NT2/D1 (cell line): ENCODE measurements at regions not wholly inside any gene's neighbourhood (a gene's known extent, or its start where the extent isn't known, plus 50 kb on each side); places are given as distances from the start of the nearest gene placed in this dataset.

Source experiments
- DNase-seq: peaks from one replicate; pipeline ENCODE4 v3.0.0-alpha.2; 2011; ENCODE audit warnings: low read depth, low spot score
- H3K27me3 ChIP-seq: 2 replicates; pipeline ENCODE4 v1.6.0; 2011; ENCODE audit warnings: mild to moderate bottlenecking; ENCODE audit not compliant: insufficient read length, insufficient read depth
- H3K36me3 ChIP-seq: 2 replicates; pipeline ENCODE4 v1.6.1; 2011; ENCODE audit warnings: mild to moderate bottlenecking, low read length, mixed read lengths; ENCODE audit not compliant: insufficient read depth, insufficient read length
- H3K4me1 ChIP-seq: 2 replicates; pipeline ENCODE4 v1.5.1; 2011; ENCODE audit not compliant: insufficient read depth, insufficient read length
- H3K4me3 ChIP-seq: 2 replicates; pipeline ENCODE4 v1.5.1; 2011; ENCODE audit warnings: low read depth; ENCODE audit not compliant: insufficient read length
- H3K9ac ChIP-seq: 2 replicates; pipeline ENCODE4 v1.6.0; 2011; ENCODE audit warnings: low read depth; ENCODE audit not compliant: insufficient read length
- H3K9me3 ChIP-seq: 2 replicates; pipeline ENCODE4 v1.5.1; 2011; ENCODE audit warnings: mild to moderate bottlenecking, low read length; ENCODE audit not compliant: insufficient read depth
- SUZ12 ChIP-seq: IDR thresholded peaks from 2 replicates; pipeline ENCODE4 v1.6.1; 2011; ENCODE audit not compliant: insufficient read length, insufficient read depth; ENCODE audit errors: extremely low read depth
- YY1 ChIP-seq: IDR thresholded peaks from 2 replicates; pipeline ENCODE4 v1.6.1; 2011; ENCODE audit not compliant: insufficient read length, insufficient read depth
- ZNF274 ChIP-seq: IDR thresholded peaks from 2 replicates; pipeline ENCODE4 v1.6.1; 2011; ENCODE audit warnings: mild to moderate bottlenecking, low read depth, low read length

DNA sequence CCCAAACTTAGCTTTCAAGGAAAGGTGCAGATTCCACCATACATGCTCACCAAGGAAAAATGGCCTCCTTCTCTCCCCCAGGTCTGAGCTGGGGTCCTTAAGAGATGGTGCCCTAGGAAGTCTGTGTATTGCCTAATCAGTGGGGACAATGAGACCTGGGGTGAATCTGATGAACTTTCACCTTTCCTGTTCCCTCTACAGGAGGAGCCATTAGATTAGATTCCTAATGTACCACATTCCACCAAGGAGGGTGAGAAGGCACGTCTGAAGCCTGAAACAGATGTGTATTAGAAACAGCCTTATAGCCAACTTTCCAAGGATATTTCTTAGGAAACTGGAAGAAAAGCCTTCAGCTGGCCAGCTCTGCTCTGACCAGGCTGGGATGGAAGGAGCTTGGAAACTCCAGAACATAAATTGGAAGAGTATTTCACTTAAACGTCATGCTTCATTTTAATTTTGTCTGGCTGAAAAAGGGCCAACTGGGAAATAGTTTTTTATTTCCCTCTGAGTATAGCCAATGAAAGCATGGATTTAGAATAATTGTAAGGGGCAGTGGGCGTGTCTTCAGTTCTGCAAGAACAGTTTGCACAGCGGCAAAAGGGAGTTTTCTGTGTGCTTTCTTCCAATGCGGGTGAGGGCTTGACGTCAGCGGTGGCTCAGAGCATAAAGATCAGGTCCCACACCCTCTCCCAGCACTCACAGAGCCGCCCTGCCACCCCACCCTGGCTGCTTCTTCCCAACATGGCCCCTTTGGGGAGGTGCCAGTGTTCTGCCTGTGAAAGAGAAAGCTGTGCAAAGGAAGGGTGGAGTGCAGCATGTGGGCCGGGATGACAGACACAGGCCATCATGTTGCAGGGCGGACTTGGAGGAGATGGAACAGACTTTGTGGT is 210.9 kb downstream of the ESM1 start:
- Histone ChIP-seq H3K4me1 (peaks cover 3% of the 10 kb centered on the region), H3K4me3 (no peak overlapping the region), H3K36me3 (no peaks in the 10 kb centered on the region), H3K27me3 (no peaks in the 10 kb centered on the region), H3K9me3 (no peaks in the 10 kb centered on the region), H3K9ac (no peak overlapping the region)
- TF ChIP-seq ZNF274 (no peak), SUZ12 (no peak), YY1 (no peak)
- no peak for DNase-seq

DNA sequence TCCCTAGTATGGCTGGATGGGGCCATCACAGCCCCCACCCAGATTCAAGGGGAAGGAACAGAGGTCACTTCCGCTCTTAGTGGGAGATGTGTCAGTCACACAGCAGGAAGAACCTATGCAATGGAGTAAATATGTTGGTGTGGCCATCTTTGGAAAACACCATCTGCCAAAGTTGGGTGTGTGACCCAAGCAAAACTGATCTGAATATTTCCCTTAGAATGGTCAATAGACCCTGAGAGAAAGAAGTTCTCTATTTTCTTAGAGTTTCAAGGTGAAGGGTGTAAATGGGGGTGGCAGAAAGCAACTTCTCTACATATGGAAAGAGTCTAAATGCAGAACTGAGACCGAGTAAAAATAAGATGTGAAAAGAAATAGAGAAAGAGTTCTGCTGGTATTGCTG is 212.7 kb downstream of the ESM1 start:
- no peaks in the 10 kb centered on the region for H3K36me3 ChIP-seq
- H3K9me3 ChIP-seq: no peaks in the 10 kb centered on the region
- H3K9ac ChIP-seq: no peak overlapping the region
- no peak for DNase-seq
- H3K4me3 ChIP-seq: no peak overlapping the region
- H3K27me3 ChIP-seq: no peaks in the 10 kb centered on the region
- no peak for TF ChIP-seq YY1
- no peak for TF ChIP-seq ZNF274
- no peak for TF ChIP-seq SUZ12
- H3K4me1 ChIP-seq: peaks cover 3% of the 10 kb centered on the region

DNA sequence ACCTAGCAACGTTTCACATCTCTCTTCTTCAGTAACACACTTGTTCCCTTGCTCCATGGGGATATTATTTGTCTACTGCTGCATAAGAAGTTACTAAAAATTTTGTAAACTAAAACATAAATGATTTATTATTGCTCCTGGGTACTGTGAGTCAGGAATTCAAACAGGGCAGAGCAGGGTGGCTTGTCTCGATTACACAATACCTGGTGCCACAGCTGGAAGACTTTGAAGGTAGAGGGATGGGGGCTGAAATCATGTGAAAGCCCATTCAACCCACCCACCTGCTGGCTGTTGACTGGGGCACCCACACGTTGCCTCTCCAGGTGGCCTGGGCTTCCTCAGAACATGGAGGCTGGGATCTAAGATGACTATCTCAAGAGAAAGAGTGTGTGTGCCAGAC is 213.2 kb downstream of the ESM1 start:
- no peak for DNase-seq
- Histone ChIP-seq H3K4me1 (peaks cover 3% of the 10 kb centered on the region), H3K27me3 (no peaks in the 10 kb centered on the region), H3K9ac (no peak overlapping the region), H3K4me3 (no peak overlapping the region), H3K9me3 (no peaks in the 10 kb centered on the region), H3K36me3 (no peaks in the 10 kb centered on the region)
- TF ChIP-seq YY1: no peak
- TF ChIP-seq SUZ12: no peak

DNA sequence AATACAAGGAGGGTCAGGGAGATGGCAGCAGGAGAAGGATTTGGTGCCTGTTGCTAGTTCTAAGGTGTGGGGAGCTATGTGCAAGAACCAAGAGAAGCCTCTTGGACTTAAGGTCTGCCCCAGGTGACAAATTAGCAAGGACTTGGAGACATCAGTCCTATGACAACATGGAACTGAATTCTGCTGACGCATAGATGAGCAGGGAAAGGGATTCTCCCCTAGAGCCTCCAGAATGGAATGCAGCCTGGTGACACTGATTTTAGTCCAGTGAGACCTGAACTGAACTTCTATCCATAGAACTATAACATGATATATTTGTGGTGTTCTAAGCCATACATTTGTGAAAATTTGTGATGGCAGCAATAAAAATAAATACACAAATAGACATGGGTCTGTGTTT is 215.6 kb downstream of the ESM1 start:
- Histone ChIP-seq H3K9me3 (no peaks in the 10 kb centered on the region), H3K9ac (no peak overlapping the region), H3K36me3 (no peaks in the 10 kb centered on the region), H3K4me3 (no peak overlapping the region), H3K27me3 (no peaks in the 10 kb centered on the region), H3K4me1 (peaks cover under 1% of the 10 kb centered on the region)
- TF ChIP-seq SUZ12 (no peak), ZNF274 (no peak), YY1 (no peak)
- no peak for DNase-seq

- DNase-seq: no peak
- no peak overlapping the region for H3K9ac ChIP-seq
- no peaks in the 10 kb centered on the region for H3K36me3 ChIP-seq
- no peaks in the 10 kb centered on the region for H3K4me1 ChIP-seq
- H3K9me3 ChIP-seq: no peaks in the 10 kb centered on the region
- H3K27me3 ChIP-seq: no peaks in the 10 kb centered on the region
- TF ChIP-seq SUZ12 (no peak), YY1 (no peak), ZNF274 (no peak)
- no peak overlapping the region for H3K4me3 ChIP-seq
Observed at GRCh38 chr5:54769072-54769471, 216.3 kb downstream of the ESM1 start.

- TF ChIP-seq ZNF274 (no peak), YY1 (no peak), SUZ12 (no peak)
- H3K4me3 ChIP-seq: no peak overlapping the region
- no peaks in the 10 kb centered on the region for H3K27me3 ChIP-seq
- no peaks in the 10 kb centered on the region for H3K36me3 ChIP-seq
- no peak for DNase-seq
- H3K9me3 ChIP-seq: no peaks in the 10 kb centered on the region
- H3K9ac ChIP-seq: no peak overlapping the region
- H3K4me1 ChIP-seq: no peaks in the 10 kb centered on the region
Observed at GRCh38 chr5:54766748-54767147, 218.6 kb downstream of the ESM1 start.

GRCh38 chr5:54765165-54766028 is 220.0 kb downstream of the ESM1 start:
- Histone ChIP-seq H3K4me3 (no peak overlapping the region), H3K9me3 (no peaks in the 10 kb centered on the region), H3K4me1 (no peaks in the 10 kb centered on the region), H3K36me3 (no peaks in the 10 kb centered on the region), H3K27me3 (no peaks in the 10 kb centered on the region), H3K9ac (no peak overlapping the region)
- no peak for DNase-seq
- TF ChIP-seq YY1 (no peak), ZNF274 (no peak), SUZ12 (no peak)
